ENCODE measurements at regions not wholly inside any gene's neighbourhood (a gene's known extent, or its start where the extent isn't known, plus 50 kb on each side); places are given as distances from the start of the nearest gene placed in this dataset.
A peak's percentile ranks its signal among the peaks of the same experiment; 100 is the strongest.

- no CpG with 5 or more reads among the region's 2 CpGs for WGBS, 2 donors (ENCODE audit: extremely low coverage in 2 of 2, insufficient read length in 2 of 2, insufficient replicate concordance in 1 of 2)
- H3K14ac ChIP-seq (ENCODE audit: low read length) = peak overlapping the region; percentile 95
- H2BK15ac ChIP-seq (ENCODE audit: low read length) = peak overlapping the region; percentile 5
These were observed 210.2 kb upstream of the DEFB112 start for GRCh38 chr6:50259903-50260302.

GRCh38 chr6:50264995-50265571 lies 215.4 kb upstream of the DEFB112 start:
- no CpG with 5 or more reads among the region's 2 CpGs for WGBS, 2 donors (ENCODE audit: extremely low coverage in 2 of 2, insufficient read length in 2 of 2, insufficient replicate concordance in 1 of 2)

More at GRCh38 chr6:50259903-50260302, 210.2 kb upstream of the DEFB112 start:
- Histone ChIP-seq H2BK5ac (ENCODE audit: low read length) (no peak overlapping the region), H2AK5ac (ENCODE audit: low read depth, low read length) (no peak overlapping the region), H2BK12ac (ENCODE audit: low read length) (no peak overlapping the region), H3K4me1 (ENCODE audit: control insufficient read depth in 2 of 2, insufficient read depth in 1 of 2, low read depth in 1 of 2, low read length in 2 of 2) (no peaks in the 10 kb centered on the region), H3K4me3 (ENCODE audit: low read length in 2 of 2) (peak overlapping the region in 1 of 2 donors; percentile 13), H3K79me1 (ENCODE audit: low read depth, low read length) (no peaks in the 10 kb centered on the region), H3K27me3 (ENCODE audit: control insufficient read depth in 3 of 3, insufficient read depth in 3 of 3, low read depth in 1 of 3, low read length in 3 of 3) (no peaks in the 10 kb centered on the region), H4K8ac (ENCODE audit: low read depth, low read length) (no peak overlapping the region), H3K23ac (ENCODE audit: low read depth, low read length, poor library complexity) (no peak overlapping the region), H3K36me3 (replicated peaks in 1 of 2; ENCODE audit: control insufficient read depth in 2 of 2, insufficient read depth in 2 of 2, low read length in 2 of 2) (no peaks in the 10 kb centered on the region), H3K4me2 (ENCODE audit: insufficient read depth, low read length, poor library complexity, severe bottlenecking) (no peak overlapping the region), H3K18ac (ENCODE audit: low read length) (no peak overlapping the region), H2BK120ac (ENCODE audit: low read depth, low read length) (no peak overlapping the region), H3K9ac (ENCODE audit: low read depth, low read length, poor library complexity) (no peak overlapping the region), H2AFZ (ENCODE audit: low read length) (no peak overlapping the region), H3K9me3 (replicated peaks in 1 of 2; ENCODE audit: control insufficient read depth in 2 of 2, insufficient read depth in 1 of 2, low read depth in 1 of 2, low read length in 2 of 2) (peaks cover 0 to 8% of the 10 kb centered on the region in 2 donors), H3K4ac (ENCODE audit: low read length) (no peak overlapping the region), H4K91ac (ENCODE audit: low read depth, low read length, poor library complexity) (no peak overlapping the region), H3K27ac (replicated peaks; ENCODE audit: low read length) (no peak overlapping the region)
- DNase-seq (ENCODE audit: low spot score) = no peak

GRCh38 chr6:50270415-50270814 lies 220.7 kb upstream of the DEFB112 start:
- H3K23ac ChIP-seq (ENCODE audit: low read depth, low read length, poor library complexity) = no peak overlapping the region
- no peak overlapping the region for H2BK5ac ChIP-seq (ENCODE audit: low read length)
- no peak overlapping the region for H2AK5ac ChIP-seq (ENCODE audit: low read depth, low read length)
- H3K9me3 ChIP-seq (replicated peaks in 1 of 2; ENCODE audit: control insufficient read depth in 2 of 2, insufficient read depth in 1 of 2, low read depth in 1 of 2, low read length in 2 of 2) = no peaks in the 10 kb centered on the region
- H3K4ac ChIP-seq (ENCODE audit: low read length) = no peak overlapping the region
- no peak overlapping the region for H3K4me3 ChIP-seq (ENCODE audit: low read length in 2 of 2)
- peaks cover 0 to 3% of the 10 kb centered on the region in 2 donors for H3K4me1 ChIP-seq (ENCODE audit: control insufficient read depth in 2 of 2, insufficient read depth in 1 of 2, low read depth in 1 of 2, low read length in 2 of 2)
- no peaks in the 10 kb centered on the region for H3K27me3 ChIP-seq (ENCODE audit: control insufficient read depth in 3 of 3, insufficient read depth in 3 of 3, low read depth in 1 of 3, low read length in 3 of 3)
- H2BK15ac ChIP-seq (ENCODE audit: low read length) = no peak overlapping the region
- H2BK12ac ChIP-seq (ENCODE audit: low read length) = no peak overlapping the region
- no peak overlapping the region for H3K27ac ChIP-seq (replicated peaks; ENCODE audit: low read length)
- H2AFZ ChIP-seq (ENCODE audit: low read length) = no peak overlapping the region
- no peaks in the 10 kb centered on the region for H3K36me3 ChIP-seq (replicated peaks in 1 of 2; ENCODE audit: control insufficient read depth in 2 of 2, insufficient read depth in 2 of 2, low read length in 2 of 2)
- no peak overlapping the region for H3K4me2 ChIP-seq (ENCODE audit: insufficient read depth, low read length, poor library complexity, severe bottlenecking)
- no peak overlapping the region for H3K14ac ChIP-seq (ENCODE audit: low read length)
- no peaks in the 10 kb centered on the region for H3K79me1 ChIP-seq (ENCODE audit: low read depth, low read length)
- no peak overlapping the region for H4K8ac ChIP-seq (ENCODE audit: low read depth, low read length)
- no peak overlapping the region for H2BK120ac ChIP-seq (ENCODE audit: low read depth, low read length)
- H4K91ac ChIP-seq (ENCODE audit: low read depth, low read length, poor library complexity) = no peak overlapping the region
- H3K9ac ChIP-seq (ENCODE audit: low read depth, low read length, poor library complexity) = no peak overlapping the region
- no CpG with 5 or more reads among the region's 1 CpG for WGBS, 2 donors (ENCODE audit: extremely low coverage in 2 of 2, insufficient read length in 2 of 2, insufficient replicate concordance in 1 of 2)
- DNase-seq (ENCODE audit: low spot score) = no peak
- H3K18ac ChIP-seq (ENCODE audit: low read length) = no peak overlapping the region

More at GRCh38 chr6:50264995-50265571, 215.4 kb upstream of the DEFB112 start:
- no peaks in the 10 kb centered on the region for H3K36me3 ChIP-seq (replicated peaks in 1 of 2; ENCODE audit: control insufficient read depth in 2 of 2, insufficient read depth in 2 of 2, low read length in 2 of 2)
- no peak overlapping the region for H2BK12ac ChIP-seq (ENCODE audit: low read length)
- H3K79me1 ChIP-seq (ENCODE audit: low read depth, low read length) = no peaks in the 10 kb centered on the region
- no peak overlapping the region for H2AK5ac ChIP-seq (ENCODE audit: low read depth, low read length)
- no peak overlapping the region for H3K23ac ChIP-seq (ENCODE audit: low read depth, low read length, poor library complexity)
- no peak overlapping the region for H4K8ac ChIP-seq (ENCODE audit: low read depth, low read length)
- peaks cover 0 to 4% of the 10 kb centered on the region in 2 donors for H3K9me3 ChIP-seq (replicated peaks in 1 of 2; ENCODE audit: control insufficient read depth in 2 of 2, insufficient read depth in 1 of 2, low read depth in 1 of 2, low read length in 2 of 2)
- H3K4ac ChIP-seq (ENCODE audit: low read length) = no peak overlapping the region
- no peak overlapping the region for H3K9ac ChIP-seq (ENCODE audit: low read depth, low read length, poor library complexity)
- DNase-seq (ENCODE audit: low spot score) = peak; percentile 20
- H2BK15ac ChIP-seq (ENCODE audit: low read length) = no peak overlapping the region
- H3K27me3 ChIP-seq (ENCODE audit: control insufficient read depth in 3 of 3, insufficient read depth in 3 of 3, low read depth in 1 of 3, low read length in 3 of 3) = no peaks in the 10 kb centered on the region
- H2AFZ ChIP-seq (ENCODE audit: low read length) = no peak overlapping the region
- H3K4me2 ChIP-seq (ENCODE audit: insufficient read depth, low read length, poor library complexity, severe bottlenecking) = no peak overlapping the region
- no peak overlapping the region for H3K14ac ChIP-seq (ENCODE audit: low read length)
- no peaks in the 10 kb centered on the region for H3K4me1 ChIP-seq (ENCODE audit: control insufficient read depth in 2 of 2, insufficient read depth in 1 of 2, low read depth in 1 of 2, low read length in 2 of 2)
- no peak overlapping the region for H4K91ac ChIP-seq (ENCODE audit: low read depth, low read length, poor library complexity)
- H3K4me3 ChIP-seq (ENCODE audit: low read length in 2 of 2) = no peak overlapping the region
- H3K27ac ChIP-seq (replicated peaks; ENCODE audit: low read length) = no peak overlapping the region
- no peak overlapping the region for H3K18ac ChIP-seq (ENCODE audit: low read length)
- no peak overlapping the region for H2BK120ac ChIP-seq (ENCODE audit: low read depth, low read length)
- H2BK5ac ChIP-seq (ENCODE audit: low read length) = no peak overlapping the region

DNA sequence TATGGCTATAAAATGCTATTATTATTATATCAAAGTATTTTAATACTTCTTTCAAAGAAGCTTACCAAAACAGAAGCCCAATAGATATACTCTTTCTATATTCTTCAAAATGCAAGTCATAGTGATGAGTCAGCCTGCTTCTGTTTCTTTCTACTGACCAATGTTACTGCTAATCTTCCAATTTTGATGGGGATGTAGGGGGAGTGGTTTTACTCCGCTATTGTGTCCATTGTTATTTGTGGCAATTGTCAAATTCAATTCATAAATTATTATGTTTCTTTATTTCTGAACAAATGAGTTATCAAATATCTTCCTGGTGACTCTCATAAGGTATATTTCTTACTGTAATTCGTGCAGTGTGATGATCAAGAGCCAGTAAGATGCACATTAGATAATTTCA lies 221.5 kb upstream of the DEFB112 start:
- Histone ChIP-seq H3K4me2 (ENCODE audit: insufficient read depth, low read length, poor library complexity, severe bottlenecking) (no peak overlapping the region), H3K4me1 (ENCODE audit: control insufficient read depth in 2 of 2, insufficient read depth in 1 of 2, low read depth in 1 of 2, low read length in 2 of 2) (peaks cover 0 to 3% of the 10 kb centered on the region in 2 donors), H3K79me1 (ENCODE audit: low read depth, low read length) (no peaks in the 10 kb centered on the region), H3K4me3 (ENCODE audit: low read length in 2 of 2) (no peak overlapping the region), H2BK5ac (ENCODE audit: low read length) (no peak overlapping the region), H3K9ac (ENCODE audit: low read depth, low read length, poor library complexity) (no peak overlapping the region), H4K8ac (ENCODE audit: low read depth, low read length) (no peak overlapping the region), H2BK120ac (ENCODE audit: low read depth, low read length) (no peak overlapping the region), H2BK15ac (ENCODE audit: low read length) (no peak overlapping the region), H3K36me3 (replicated peaks in 1 of 2; ENCODE audit: control insufficient read depth in 2 of 2, insufficient read depth in 2 of 2, low read length in 2 of 2) (no peaks in the 10 kb centered on the region), H3K27ac (replicated peaks; ENCODE audit: low read length) (no peak overlapping the region), H3K14ac (ENCODE audit: low read length) (no peak overlapping the region), H3K18ac (ENCODE audit: low read length) (no peak overlapping the region), H3K27me3 (ENCODE audit: control insufficient read depth in 3 of 3, insufficient read depth in 3 of 3, low read depth in 1 of 3, low read length in 3 of 3) (no peaks in the 10 kb centered on the region), H4K91ac (ENCODE audit: low read depth, low read length, poor library complexity) (no peak overlapping the region), H2AK5ac (ENCODE audit: low read depth, low read length) (no peak overlapping the region), H3K9me3 (replicated peaks in 1 of 2; ENCODE audit: control insufficient read depth in 2 of 2, insufficient read depth in 1 of 2, low read depth in 1 of 2, low read length in 2 of 2) (no peaks in the 10 kb centered on the region), H2BK12ac (ENCODE audit: low read length) (no peak overlapping the region), H3K23ac (ENCODE audit: low read depth, low read length, poor library complexity) (no peak overlapping the region), H2AFZ (ENCODE audit: low read length) (no peak overlapping the region), H3K4ac (ENCODE audit: low read length) (no peak overlapping the region)
- DNase-seq (ENCODE audit: low spot score) = no peak
- WGBS, 2 donors (ENCODE audit: extremely low coverage in 2 of 2, insufficient read length in 2 of 2, insufficient replicate concordance in 1 of 2) = no CpG with 5 or more reads among the region's 2 CpGs

Measured in neuronal stem cell (in vitro differentiated cells).